H9 (cell line): ENCODE measurements at regions not wholly inside any gene's neighbourhood (a gene's known extent, or its start where the extent isn't known, plus 50 kb on each side); places are given as distances from the start of the nearest gene placed in this dataset.

Source experiments
- DNase-seq: peaks from one replicate; pipeline ENCODE4 v3.0.0-alpha.2; 2017
- H2AFZ ChIP-seq: one replicate; pipeline ENCODE4 v1.6.1; 2013; ENCODE audit warnings: mild to moderate bottlenecking, low read length, control low read depth, moderate library complexity
- H2AK5ac ChIP-seq: 2 replicates; pipeline ENCODE4 v1.6.1; 2013; ENCODE audit warnings: low read length, control low read depth, mixed read lengths; ENCODE audit not compliant: insufficient read length
- H2BK120ac ChIP-seq: one replicate; pipeline ENCODE4 v1.6.1; 2013; ENCODE audit warnings: low read depth, mild to moderate bottlenecking, low read length, control low read depth, inconsistent platforms; ENCODE audit not compliant: poor library complexity, severe bottlenecking
- H2BK12ac ChIP-seq: 2 replicates; pipeline ENCODE4 v1.6.1; 2013; ENCODE audit warnings: low read length, control low read depth, mixed read lengths, low read depth; ENCODE audit not compliant: insufficient read length
- H2BK15ac ChIP-seq: 2 replicates; pipeline ENCODE4 v1.6.1; 2013; ENCODE audit warnings: low read depth, low read length, control low read depth
- H2BK20ac ChIP-seq: one replicate; pipeline ENCODE4 v1.6.1; 2013; ENCODE audit warnings: low read depth, mild to moderate bottlenecking, low read length, control low read depth, inconsistent platforms; ENCODE audit not compliant: poor library complexity, severe bottlenecking
- H2BK5ac ChIP-seq: 2 replicates; pipeline ENCODE4 v1.6.1; 2013; ENCODE audit warnings: low read length, control low read depth, mixed read lengths; ENCODE audit not compliant: insufficient read length
- H3K14ac ChIP-seq: 2 replicates; pipeline ENCODE4 v1.6.1; 2013; ENCODE audit warnings: low read length, control low read depth; ENCODE audit not compliant: insufficient read depth
- H3K18ac ChIP-seq: 2 replicates; pipeline ENCODE4 v1.6.1; 2013; ENCODE audit warnings: low read depth, mild to moderate bottlenecking, mixed read lengths, low read length, control low read depth; ENCODE audit not compliant: insufficient read length
- H3K23ac ChIP-seq: 2 replicates; pipeline ENCODE4 v1.6.1; 2013; ENCODE audit warnings: low read length, control low read depth, mixed read lengths, low read depth; ENCODE audit not compliant: insufficient read length
- H3K23me2 ChIP-seq: 2 replicates; pipeline ENCODE4 v1.6.1; 2013; ENCODE audit warnings: low read depth, mild to moderate bottlenecking, mixed read lengths, low read length, control low read depth; ENCODE audit not compliant: insufficient read length, poor library complexity, severe bottlenecking
- H3K27ac ChIP-seq: 2 replicates; pipeline ENCODE4 v1.5.1; 2013; ENCODE audit warnings: low read length, control low read depth, mixed read lengths, low read depth; ENCODE audit not compliant: insufficient read length
- H3K27me3 ChIP-seq: 2 replicates; pipeline ENCODE4 v1.6.1; 2013; ENCODE audit warnings: low read length, control low read depth, inconsistent platforms; ENCODE audit not compliant: insufficient read depth
- H3K4ac ChIP-seq: 2 replicates; pipeline ENCODE4 v1.6.1; 2013; ENCODE audit warnings: low read depth, mild to moderate bottlenecking, control low read depth, inconsistent platforms, low read length, moderate library complexity
- H3K4me1 ChIP-seq: 2 replicates; pipeline ENCODE4 v1.6.1; 2013; ENCODE audit warnings: low read length, control low read depth, inconsistent platforms; ENCODE audit not compliant: insufficient read depth
- H3K4me2 ChIP-seq: 2 replicates; pipeline ENCODE4 v1.6.1; 2013; ENCODE audit warnings: low read length, control low read depth, mixed read lengths; ENCODE audit not compliant: insufficient read length, insufficient read depth
- H3K56ac ChIP-seq: 2 replicates; pipeline ENCODE4 v1.6.1; 2013; ENCODE audit warnings: low read depth, mild to moderate bottlenecking, mixed read lengths, low read length, control low read depth; ENCODE audit not compliant: insufficient read length
- H3K79me1 ChIP-seq: 2 replicates; pipeline ENCODE4 v1.6.1; 2013; ENCODE audit warnings: low read depth, mild to moderate bottlenecking, moderate library complexity, low read length, control low read depth, inconsistent platforms; ENCODE audit not compliant: insufficient read depth, poor library complexity, severe bottlenecking
- H3K79me2 ChIP-seq: 2 replicates; pipeline ENCODE4 v1.6.1; 2013; ENCODE audit warnings: low read length, control low read depth, inconsistent platforms; ENCODE audit not compliant: insufficient read depth
- H3K9ac ChIP-seq: 2 replicates; pipeline ENCODE4 v1.6.1; 2013; ENCODE audit warnings: low read length, control low read depth, mixed read lengths; ENCODE audit not compliant: insufficient read length; ENCODE audit errors: extremely low read depth
- H3K9me3 ChIP-seq: one replicate; pipeline ENCODE4 v1.6.1; 2013; ENCODE audit warnings: low read depth, low read length, inconsistent platforms; ENCODE audit not compliant: control insufficient read depth
- H3T11ph ChIP-seq: one replicate; pipeline ENCODE4 v1.6.1; 2013; ENCODE audit warnings: mild to moderate bottlenecking, low read length, control low read depth, inconsistent platforms
- H4K20me1 ChIP-seq: one replicate; pipeline ENCODE4 v1.6.1; 2013; ENCODE audit not compliant: control insufficient read depth, insufficient read length, insufficient read depth
- H4K5ac ChIP-seq: 2 replicates; pipeline ENCODE4 v1.6.1; 2013; ENCODE audit warnings: low read depth, mild to moderate bottlenecking, mixed read lengths, low read length, control low read depth; ENCODE audit not compliant: insufficient read length
- H4K8ac ChIP-seq: replicated peaks from 2 replicates; pipeline ENCODE4 v1.6.1; 2013; ENCODE audit warnings: low read length, control low read depth, mixed read lengths, low read depth; ENCODE audit not compliant: insufficient read length
- H4K91ac ChIP-seq: 2 replicates; pipeline ENCODE4 v1.6.1; 2013; ENCODE audit warnings: low read depth, mild to moderate bottlenecking, moderate library complexity, mixed read lengths, low read length, control low read depth; ENCODE audit not compliant: insufficient read length
- H3K27ac Mint-ChIP-seq, 3 experiments: 2 replicates in 2 of 3; 3 replicates in 1 of 3; pipeline ENCODE4 v1.8.0; 2020 to 2021; ENCODE audit warnings: mixed read lengths in 3 of 3, mild to moderate bottlenecking in 1 of 3, moderate library complexity in 1 of 3
- H3K27me3 Mint-ChIP-seq: 2 replicates; pipeline ENCODE4 v1.8.0; 2021; ENCODE audit warnings: low read depth, mild to moderate bottlenecking, moderate library complexity, mixed read lengths
- H3K36me3 Mint-ChIP-seq, 3 experiments: 2 replicates in 2 of 3; 3 replicates in 1 of 3; pipeline ENCODE4 v1.8.0; 2020 to 2021; ENCODE audit warnings: low read depth in 3 of 3, mixed read lengths in 3 of 3; ENCODE audit not compliant: insufficient read depth in 1 of 3
- H3K4me1 Mint-ChIP-seq, 2 experiments: 2 replicates each; pipeline ENCODE4 v1.8.0; 2020; ENCODE audit warnings: mixed read lengths in 2 of 2
- H3K4me3 Mint-ChIP-seq, 2 experiments: 2 replicates in 1 of 2; 3 replicates in 1 of 2; pipeline ENCODE4 v1.8.0; 2020 to 2021; ENCODE audit warnings: mild to moderate bottlenecking in 2 of 2, mixed read lengths in 2 of 2, moderate library complexity in 1 of 2
- H3K9me3 Mint-ChIP-seq, 2 experiments: 2 replicates in 1 of 2; 3 replicates in 1 of 2; pipeline ENCODE4 v1.8.0; 2020; ENCODE audit warnings: mild to moderate bottlenecking in 2 of 2, mixed read lengths in 2 of 2, moderate library complexity in 1 of 2
- WGBS: extraction: QIAGEN DNeasy Blood & Tissue Kit; methylation state at CpG from one replicate; pipeline ENCODE4 v1.1.7; 2013; ENCODE audit warnings: missing lambda C conversion rate, low lambda C conversion rate, mixed read lengths; ENCODE audit not compliant: insufficient read length; ENCODE audit errors: extremely low coverage; 5-methylcytosine and 5-hydroxymethylcytosine counted together
- TF ChIP-seq, protein P1 (sequence below): fragments of 200-600 bp; sonication (generic); conservative IDR thresholded peaks from 3 replicates; pipeline ENCODE4 v1.8.0; 2021; ENCODE audit warnings: antibody characterized with exemption, mild to moderate bottlenecking

DNA sequence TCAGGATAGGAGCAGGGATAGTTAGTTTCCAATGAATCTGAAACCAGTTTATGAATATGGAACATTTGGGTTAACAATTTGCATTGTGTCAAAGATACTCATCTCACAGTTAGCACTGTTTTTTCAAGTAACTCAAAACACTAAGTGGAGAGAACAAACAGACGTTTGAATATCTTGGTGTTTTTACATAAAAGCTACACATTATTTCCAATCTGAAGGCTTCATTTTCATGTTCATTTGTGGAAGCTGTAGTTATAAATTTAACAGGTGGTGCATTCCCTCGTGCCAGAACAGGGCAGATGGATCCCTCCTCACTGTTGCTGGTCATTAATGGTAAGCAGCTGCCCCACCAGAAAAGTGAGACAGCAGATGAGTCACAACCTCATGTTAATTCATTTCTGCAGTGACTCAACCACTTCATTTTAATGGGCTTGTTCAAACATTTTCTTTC lies 286.9 kb downstream of the TMX3 start:
- Mint-ChIP-seq H3K4me3 (no peak overlapping the region), H3K4me1 (no peaks in the 10 kb centered on the region), H3K9me3 (no peaks in the 10 kb centered on the region), H3K27me3 (no peaks in the 10 kb centered on the region), H3K27ac (no peak overlapping the region), H3K36me3 (0 out of 7 replicates have a peak, but pooled peaks cover 0 to 2% (median 0%) of the 10 kb centered on the region in 3 experiments)
- Histone ChIP-seq H3K27ac (no peak overlapping the region), H3K4ac (no peak overlapping the region), H3K23ac (no peak overlapping the region), H3K9me3 (no peaks in the 10 kb centered on the region), H3K14ac (no peak overlapping the region), H2AFZ (no peak overlapping the region), H3K9ac (no peak overlapping the region), H2AK5ac (no peak overlapping the region), H4K20me1 (no peaks in the 10 kb centered on the region), H3K23me2 (no peaks in the 10 kb centered on the region), H4K8ac (no peak overlapping the region), H2BK120ac (no peak overlapping the region), H3K27me3 (no peaks in the 10 kb centered on the region), H4K5ac (no peak overlapping the region), H3K79me2 (no peaks in the 10 kb centered on the region), H3T11ph (no peak overlapping the region), H2BK12ac (no peak overlapping the region), H3K79me1 (no peaks in the 10 kb centered on the region), H3K18ac (no peak overlapping the region), H2BK15ac (no peak overlapping the region), H4K91ac (no peak overlapping the region), H3K4me1 (no peaks in the 10 kb centered on the region), H3K56ac (no peak overlapping the region), H3K4me2 (no peak overlapping the region), H2BK20ac (no peak overlapping the region), H2BK5ac (no peak overlapping the region)
- TF ChIP-seq, protein P1, sequence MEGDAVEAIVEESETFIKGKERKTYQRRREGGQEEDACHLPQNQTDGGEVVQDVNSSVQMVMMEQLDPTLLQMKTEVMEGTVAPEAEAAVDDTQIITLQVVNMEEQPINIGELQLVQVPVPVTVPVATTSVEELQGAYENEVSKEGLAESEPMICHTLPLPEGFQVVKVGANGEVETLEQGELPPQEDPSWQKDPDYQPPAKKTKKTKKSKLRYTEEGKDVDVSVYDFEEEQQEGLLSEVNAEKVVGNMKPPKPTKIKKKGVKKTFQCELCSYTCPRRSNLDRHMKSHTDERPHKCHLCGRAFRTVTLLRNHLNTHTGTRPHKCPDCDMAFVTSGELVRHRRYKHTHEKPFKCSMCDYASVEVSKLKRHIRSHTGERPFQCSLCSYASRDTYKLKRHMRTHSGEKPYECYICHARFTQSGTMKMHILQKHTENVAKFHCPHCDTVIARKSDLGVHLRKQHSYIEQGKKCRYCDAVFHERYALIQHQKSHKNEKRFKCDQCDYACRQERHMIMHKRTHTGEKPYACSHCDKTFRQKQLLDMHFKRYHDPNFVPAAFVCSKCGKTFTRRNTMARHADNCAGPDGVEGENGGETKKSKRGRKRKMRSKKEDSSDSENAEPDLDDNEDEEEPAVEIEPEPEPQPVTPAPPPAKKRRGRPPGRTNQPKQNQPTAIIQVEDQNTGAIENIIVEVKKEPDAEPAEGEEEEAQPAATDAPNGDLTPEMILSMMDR = no peak
- DNase-seq = no peak
- WGBS = no CpG with 5 or more reads among the region's 2 CpGs
